OCI-LY3 (cell line): ENCODE measurements at regions not wholly inside any gene's neighbourhood (a gene's known extent, or its start where the extent isn't known, plus 50 kb on each side); places are given as distances from the start of the nearest gene placed in this dataset.

Experiments used
- H2AFZ ChIP-seq: fragments of 200-600, 300-600 bp; shearing (Covaris generic); 2 replicates; pipeline ENCODE4 v1.6.0; 2014; ENCODE audit warnings: antibody characterized with exemption, low read depth, low read length
- H3K27ac ChIP-seq: fragments of 200-600, 300-600 bp; sonication (generic); 2 replicates; pipeline ENCODE4 v1.5.1; 2014; ENCODE audit warnings: mild to moderate bottlenecking, low read length, moderate library complexity, mixed read lengths
- H3K27me3 ChIP-seq: fragments of 200-600, 300-600 bp; sonication (generic); 2 replicates; pipeline ENCODE4 v1.6.1; 2014; ENCODE audit warnings: low read depth, low read length, mixed read lengths
- H3K36me3 ChIP-seq: fragments of 200-600, 300-600 bp; sonication (generic); replicated peaks from 2 replicates; pipeline ENCODE3; 2014; ENCODE audit warnings: low read depth, low read length, mixed read lengths
- H3K4me1 ChIP-seq: fragments of 300-600, 200-600 bp; sonication (generic); 2 replicates; pipeline ENCODE4 v1.6.1; 2014; ENCODE audit warnings: low read length, mixed read lengths
- H3K4me2 ChIP-seq: fragments of 200-600, 300-600 bp; sonication (generic); 2 replicates; pipeline ENCODE4 v1.6.1; 2014; ENCODE audit warnings: low read length, mixed read lengths
- H3K4me3 ChIP-seq: fragments of 300-600, 200-600 bp; sonication (generic); 2 replicates; pipeline ENCODE4 v1.5.1; 2014; ENCODE audit warnings: antibody characterized with exemption, mild to moderate bottlenecking, low read length, moderate library complexity
- H3K79me2 ChIP-seq: fragments of 300-600, 200-600 bp; shearing (Covaris generic); 2 replicates; pipeline ENCODE4 v1.6.1; 2014; ENCODE audit warnings: mild to moderate bottlenecking, low read length, mixed read lengths
- H3K9ac ChIP-seq: fragments of 300-600, 200-600 bp; shearing (Covaris generic); 2 replicates; pipeline ENCODE4 v1.6.0; 2014; ENCODE audit warnings: mild to moderate bottlenecking, low read length, moderate library complexity
- H3K9me3 ChIP-seq: fragments of 200-600, 300-600 bp; shearing (Covaris generic); 2 replicates; pipeline ENCODE4 v1.6.1; 2014; ENCODE audit warnings: low read length, mixed read lengths; ENCODE audit not compliant: insufficient read depth
- H4K20me1 ChIP-seq: fragments of 200-600, 300-600 bp; sonication (generic); 2 replicates; pipeline ENCODE4 v1.6.1; 2016; ENCODE audit warnings: low read length, mixed read lengths; ENCODE audit not compliant: insufficient read depth
- CTCF ChIP-seq: fragments of 200-600, 300-600 bp; sonication (generic); IDR thresholded peaks from 2 replicates; pipeline ENCODE4 v1.5.1; 2014; ENCODE audit warnings: antibody characterized with exemption, low read length, low read depth
- EZH2phosphoT487 ChIP-seq: fragments of 200-600 bp; shearing (Covaris generic); IDR thresholded peaks from 2 replicates; pipeline ENCODE4 v1.6.1; 2018; ENCODE audit warnings: antibody characterized with exemption, mixed run types, low read depth

GRCh38 chr9:80294955-80295354, 723.2 kb downstream of the TLE4 start:
- TF ChIP-seq EZH2phosphoT487 (no peak), CTCF (no peak)
- H3K27me3 ChIP-seq, result no peaks in the 10 kb centered on the region
- no peaks in the 10 kb centered on the region for H3K79me2 ChIP-seq
- H3K4me3 ChIP-seq, result no peak overlapping the region
- no peaks in the 10 kb centered on the region for H4K20me1 ChIP-seq
- H3K36me3 ChIP-seq, result no peaks in the 10 kb centered on the region
- no peaks in the 10 kb centered on the region for H3K9me3 ChIP-seq
- H3K4me2 ChIP-seq, result no peak overlapping the region
- no peak overlapping the region for H2AFZ ChIP-seq
- no peaks in the 10 kb centered on the region for H3K4me1 ChIP-seq
- H3K27ac ChIP-seq, result no peak overlapping the region
- no peak overlapping the region for H3K9ac ChIP-seq

- H3K79me2 ChIP-seq, result no peaks in the 10 kb centered on the region
- H4K20me1 ChIP-seq, result no peaks in the 10 kb centered on the region
- TF ChIP-seq EZH2phosphoT487 (no peak), CTCF (no peak)
Observed at GRCh38 chr9:80294318-80294717, 722.6 kb downstream of the TLE4 start.

GRCh38 chr9:80292231-80292630, 720.5 kb downstream of the TLE4 start:
- Histone ChIP-seq H4K20me1 (no peaks in the 10 kb centered on the region), H3K4me2 (no peak overlapping the region), H3K4me1 (no peaks in the 10 kb centered on the region), H2AFZ (no peak overlapping the region), H3K9ac (no peak overlapping the region), H3K27ac (no peak overlapping the region), H3K79me2 (no peaks in the 10 kb centered on the region), H3K9me3 (no peaks in the 10 kb centered on the region), H3K4me3 (no peak overlapping the region), H3K36me3 (no peaks in the 10 kb centered on the region), H3K27me3 (no peaks in the 10 kb centered on the region)
- TF ChIP-seq CTCF (no peak), EZH2phosphoT487 (no peak)

More at GRCh38 chr9:80294318-80294717, 722.6 kb downstream of the TLE4 start:
- H3K36me3 ChIP-seq, result no peaks in the 10 kb centered on the region
- H3K9me3 ChIP-seq, result no peaks in the 10 kb centered on the region
- H3K4me1 ChIP-seq, result no peaks in the 10 kb centered on the region
- H3K4me2 ChIP-seq, result no peak overlapping the region
- H3K4me3 ChIP-seq, result no peak overlapping the region
- no peaks in the 10 kb centered on the region for H3K27me3 ChIP-seq
- H2AFZ ChIP-seq, result no peak overlapping the region
- H3K27ac ChIP-seq, result no peak overlapping the region
- H3K9ac ChIP-seq, result no peak overlapping the region

GRCh38 chr9:80285326-80285725, 713.6 kb downstream of the TLE4 start:
- H3K9me3 ChIP-seq, result no peaks in the 10 kb centered on the region
- H3K36me3 ChIP-seq, result no peaks in the 10 kb centered on the region
- no peak overlapping the region for H3K9ac ChIP-seq
- H3K27ac ChIP-seq, result no peak overlapping the region
- no peak overlapping the region for H2AFZ ChIP-seq
- H3K4me1 ChIP-seq, result no peaks in the 10 kb centered on the region
- no peak for TF ChIP-seq EZH2phosphoT487
- peak; percentile 49 for TF ChIP-seq CTCF
- no peak overlapping the region for H3K4me2 ChIP-seq
- H4K20me1 ChIP-seq, result no peaks in the 10 kb centered on the region
- no peaks in the 10 kb centered on the region for H3K79me2 ChIP-seq
- H3K4me3 ChIP-seq, result no peak overlapping the region
- no peaks in the 10 kb centered on the region for H3K27me3 ChIP-seq
